ENCODE measurements at regions not wholly inside any gene's neighbourhood (a gene's known extent, or its start where the extent isn't known, plus 50 kb on each side); places are given as distances from the start of the nearest gene placed in this dataset.

DNA sequence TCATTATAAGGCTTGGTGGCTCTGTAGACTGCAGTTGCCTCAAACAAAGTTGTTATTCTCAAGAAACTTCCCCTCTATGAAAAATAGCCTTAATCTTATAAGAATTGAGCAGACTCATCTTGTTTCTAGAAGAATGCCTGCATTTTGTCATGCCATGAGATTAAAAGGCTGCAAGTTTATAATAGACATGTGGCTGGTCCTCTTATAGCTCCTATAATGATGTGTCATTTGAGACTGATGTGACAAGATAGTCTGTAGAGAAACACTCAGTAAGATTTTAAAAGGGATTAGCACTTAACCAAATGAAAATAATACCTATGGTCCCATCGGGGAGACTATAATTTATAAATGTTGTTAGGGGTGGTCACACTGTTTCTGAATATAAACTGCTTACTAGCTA, 312.5 kb downstream of the OXSM start:
- TF ChIP-seq, protein P1, sequence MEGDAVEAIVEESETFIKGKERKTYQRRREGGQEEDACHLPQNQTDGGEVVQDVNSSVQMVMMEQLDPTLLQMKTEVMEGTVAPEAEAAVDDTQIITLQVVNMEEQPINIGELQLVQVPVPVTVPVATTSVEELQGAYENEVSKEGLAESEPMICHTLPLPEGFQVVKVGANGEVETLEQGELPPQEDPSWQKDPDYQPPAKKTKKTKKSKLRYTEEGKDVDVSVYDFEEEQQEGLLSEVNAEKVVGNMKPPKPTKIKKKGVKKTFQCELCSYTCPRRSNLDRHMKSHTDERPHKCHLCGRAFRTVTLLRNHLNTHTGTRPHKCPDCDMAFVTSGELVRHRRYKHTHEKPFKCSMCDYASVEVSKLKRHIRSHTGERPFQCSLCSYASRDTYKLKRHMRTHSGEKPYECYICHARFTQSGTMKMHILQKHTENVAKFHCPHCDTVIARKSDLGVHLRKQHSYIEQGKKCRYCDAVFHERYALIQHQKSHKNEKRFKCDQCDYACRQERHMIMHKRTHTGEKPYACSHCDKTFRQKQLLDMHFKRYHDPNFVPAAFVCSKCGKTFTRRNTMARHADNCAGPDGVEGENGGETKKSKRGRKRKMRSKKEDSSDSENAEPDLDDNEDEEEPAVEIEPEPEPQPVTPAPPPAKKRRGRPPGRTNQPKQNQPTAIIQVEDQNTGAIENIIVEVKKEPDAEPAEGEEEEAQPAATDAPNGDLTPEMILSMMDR (IDR thresholded peaks at IDR 0.05): no peak
- TF ChIP-seq POLR2A (IDR thresholded peaks at IDR 0.05): no peak

All from testis (tissue), 2 donors.